IPS-18c (cell line): ENCODE measurements at regions not wholly inside any gene's neighbourhood (a gene's known extent, or its start where the extent isn't known, plus 50 kb on each side); places are given as distances from the start of the nearest gene placed in this dataset.
"Not testable (repeated sequence)": the region's sequence is repeated elsewhere in the genome, so short reads cannot be mapped to it uniquely, and the experiment has no call there.

Source experiments
- H3K4me3 ChIP-seq: 2 replicates; pipeline ENCODE4 v1.7.0; 2013; ENCODE audit warnings: low read depth, mild to moderate bottlenecking, low read length, moderate library complexity; ENCODE audit not compliant: insufficient read depth
- H3K9me3 ChIP-seq: one replicate; pipeline ENCODE4 v1.6.1; 2013; ENCODE audit warnings: mild to moderate bottlenecking, low read length, moderate library complexity; ENCODE audit not compliant: control insufficient read depth, insufficient read depth

DNA sequence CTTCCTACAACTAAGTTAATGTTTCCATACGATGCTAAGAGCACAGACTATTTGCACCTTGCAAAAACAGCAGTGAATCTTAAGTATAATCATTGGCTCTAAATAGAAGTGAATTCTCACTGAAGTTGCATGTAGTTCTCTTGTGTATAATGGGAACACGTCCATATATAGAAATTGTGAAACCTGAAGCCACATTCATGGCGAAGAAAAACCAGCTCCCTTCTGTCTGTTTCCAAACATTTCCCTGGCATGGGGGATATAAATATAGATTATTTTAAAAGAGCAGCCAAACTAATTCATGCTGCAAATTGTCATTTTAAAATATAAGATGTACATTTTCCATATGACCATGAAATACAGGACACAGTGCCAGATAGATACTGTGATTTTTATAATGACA, 71.1 kb downstream of the TRAM1L1 start:
- Histone ChIP-seq H3K4me3 (no peak overlapping the region), H3K9me3 (no peaks in the 10 kb centered on the region)

DNA sequence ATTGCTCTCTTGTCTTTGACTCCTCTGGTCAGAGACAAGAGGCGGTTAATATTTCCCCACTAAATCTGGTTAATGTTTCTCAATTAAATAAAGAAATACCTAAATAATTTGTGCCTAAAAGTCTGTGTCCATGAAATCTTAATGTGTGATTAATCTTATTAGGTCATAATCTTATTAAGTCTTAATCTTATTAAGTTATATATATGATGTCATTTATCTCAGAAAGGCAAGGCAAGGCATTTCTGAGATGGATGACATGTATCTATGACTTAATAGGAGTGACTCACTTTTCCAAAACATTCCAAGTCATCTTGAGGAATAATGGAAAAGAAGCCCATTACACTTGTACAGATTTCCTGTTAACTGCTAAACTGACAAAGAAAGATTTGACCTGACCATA, 74.7 kb downstream of the TRAM1L1 start:
- H3K9me3 ChIP-seq: no peaks in the 10 kb centered on the region
- H3K4me3 ChIP-seq: no peak overlapping the region

DNA sequence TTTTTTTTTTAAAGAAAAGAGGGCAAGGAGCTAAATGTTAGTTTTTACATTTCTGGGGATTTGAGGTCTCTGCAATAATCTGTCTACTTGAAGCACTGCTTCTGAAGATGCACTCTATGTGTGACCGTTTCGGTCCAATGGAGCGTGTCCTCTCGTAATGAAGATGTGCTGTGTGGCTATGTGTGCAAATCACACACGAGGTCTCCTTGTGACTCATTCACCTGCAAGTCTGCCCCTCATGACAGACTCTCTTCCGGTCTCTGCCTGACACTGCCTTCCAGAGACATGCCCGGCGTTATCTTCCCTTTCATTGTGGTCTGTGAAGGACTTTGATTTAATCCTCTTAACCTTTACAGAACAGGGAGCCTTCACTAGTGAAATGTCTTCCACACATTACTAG, 84.3 kb downstream of the TRAM1L1 start:
- H3K9me3 ChIP-seq: no peaks in the 10 kb centered on the region
- H3K4me3 ChIP-seq: no peak overlapping the region

DNA sequence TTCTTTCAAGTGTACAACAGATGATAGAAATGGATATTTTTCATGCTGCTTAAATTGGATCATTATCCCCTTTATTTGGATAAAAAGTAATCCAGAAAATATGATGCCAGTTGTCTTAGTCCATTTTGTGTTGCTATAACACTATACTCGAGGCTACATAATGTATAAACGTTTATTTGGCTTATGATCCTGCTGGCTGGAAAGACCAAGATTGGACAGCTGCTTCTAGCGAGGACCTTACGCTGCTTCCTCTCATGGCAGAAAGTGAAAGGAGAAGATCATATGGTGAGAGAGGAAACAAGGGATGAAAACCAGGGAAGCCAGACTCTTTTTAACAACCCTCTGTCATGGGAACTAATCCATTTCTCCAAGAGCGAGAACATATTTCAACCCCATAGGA, 102.7 kb downstream of the TRAM1L1 start:
- H3K9me3 ChIP-seq: no peaks in the 10 kb centered on the region
- H3K4me3 ChIP-seq: no peak overlapping the region

DNA sequence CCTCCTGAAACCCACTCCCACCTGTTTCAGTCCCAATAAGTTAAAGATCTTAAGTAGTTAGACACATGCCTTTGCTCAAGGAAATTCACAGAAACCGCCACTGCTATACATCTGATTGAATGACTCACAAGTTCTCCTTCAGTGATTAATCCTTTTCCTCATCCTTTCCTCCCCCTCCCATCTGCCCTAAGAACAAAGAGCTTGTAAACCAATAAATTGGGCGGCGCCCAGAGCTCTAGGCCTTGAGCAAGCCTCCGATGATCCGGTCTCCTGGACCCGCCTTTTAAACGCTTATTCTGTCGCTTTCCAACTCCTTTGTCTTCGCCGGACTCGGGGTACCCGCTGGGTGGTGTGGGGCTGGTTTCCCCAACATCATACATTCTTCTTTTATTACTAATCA, 104.9 kb downstream of the TRAM1L1 start:
- H3K9me3 ChIP-seq, H3K4me3 ChIP-seq: not testable (repeated sequence)

DNA sequence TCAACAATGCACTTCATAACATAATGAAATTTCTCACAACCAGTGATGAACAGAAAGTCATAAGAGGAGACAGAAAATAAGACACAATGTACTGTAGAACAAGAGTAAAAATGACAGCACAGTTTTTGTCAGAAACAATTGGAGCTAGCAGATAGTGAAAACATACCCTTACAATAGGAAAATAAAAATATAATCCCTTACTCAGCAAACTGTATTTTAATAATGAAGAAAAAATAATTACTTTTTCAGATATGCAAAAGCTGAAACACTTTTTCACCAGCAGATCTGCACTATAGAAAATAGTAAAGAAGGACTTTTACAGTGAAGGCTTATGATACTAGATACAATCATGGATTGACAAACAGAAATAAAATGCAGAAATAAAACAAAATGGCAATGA, 126.3 kb downstream of the TRAM1L1 start:
- H3K4me3 ChIP-seq: no peak overlapping the region

DNA sequence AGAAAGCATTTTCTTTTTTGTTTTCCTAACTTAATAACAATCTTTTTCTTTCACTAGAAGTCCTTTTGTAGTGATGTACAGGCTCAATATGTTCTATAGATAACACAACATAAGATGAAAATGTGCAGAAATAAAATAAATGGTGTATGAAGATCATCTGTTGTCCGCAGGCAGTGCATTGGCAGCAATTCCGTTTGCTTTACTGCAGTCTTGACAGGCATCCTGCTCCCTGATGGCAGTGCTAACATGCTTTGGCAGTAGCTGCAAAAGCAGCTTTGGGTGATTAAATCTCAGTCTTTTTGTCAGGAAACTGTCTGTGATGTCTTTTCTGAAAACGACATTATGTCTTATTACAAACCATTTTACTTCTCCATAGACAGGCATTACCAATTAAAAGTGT, 131.4 kb downstream of the TRAM1L1 start:
- Histone ChIP-seq H3K4me3 (no peak overlapping the region), H3K9me3 (no peaks in the 10 kb centered on the region)

More for the DNA sequence above, 126.3 kb downstream of the TRAM1L1 start:
- H3K9me3 ChIP-seq: no peaks in the 10 kb centered on the region

DNA sequence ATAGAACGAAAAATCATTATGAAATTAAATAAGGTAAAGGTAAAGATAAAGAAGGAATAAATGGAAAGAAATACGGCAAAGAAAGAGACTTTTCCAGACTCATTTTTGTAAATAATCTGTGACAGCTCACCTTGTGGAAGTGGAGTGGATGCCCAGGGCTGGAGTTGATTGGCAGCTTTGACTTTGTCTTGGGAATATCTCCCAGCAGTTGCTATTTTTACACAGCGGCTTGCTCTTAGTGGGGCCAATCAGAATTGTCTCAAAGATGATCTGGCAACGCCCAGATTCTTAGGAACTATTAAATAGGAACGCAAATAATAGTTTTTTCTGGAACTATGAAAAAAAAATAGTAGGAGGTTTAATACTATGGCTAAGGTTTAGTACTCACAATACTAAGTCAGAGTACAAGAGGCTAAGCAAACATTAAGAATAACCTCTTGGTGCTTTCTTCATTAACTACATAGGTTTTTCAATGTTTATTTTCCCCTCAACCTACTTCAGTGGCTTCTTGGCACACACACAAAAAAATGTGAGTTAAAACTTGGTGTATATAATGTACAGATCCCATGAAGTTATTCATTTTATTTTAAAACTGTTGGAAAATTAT, 132.7 kb downstream of the TRAM1L1 start:
- H3K9me3 ChIP-seq: no peaks in the 10 kb centered on the region
- H3K4me3 ChIP-seq: no peak overlapping the region

DNA sequence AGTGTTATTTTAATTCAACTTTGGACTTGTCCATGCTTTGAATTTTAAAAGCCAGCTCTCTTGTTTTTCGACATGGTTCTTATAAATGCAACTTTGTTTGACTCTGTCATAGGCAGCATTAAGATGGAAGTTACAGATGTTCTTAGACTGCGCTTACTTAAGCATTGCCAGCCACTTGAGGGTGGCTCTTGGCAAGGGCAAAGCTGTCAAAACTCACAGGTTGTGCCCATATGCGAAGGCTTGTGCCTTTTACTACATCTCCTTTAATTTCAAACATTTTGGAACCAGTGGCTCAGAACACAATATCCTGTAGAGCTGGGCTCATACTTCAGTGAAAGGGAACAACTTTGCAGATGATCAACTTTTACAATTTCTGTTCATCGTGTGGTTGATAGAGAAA, 135.5 kb downstream of the TRAM1L1 start:
- Histone ChIP-seq H3K4me3 (no peak overlapping the region), H3K9me3 (no peaks in the 10 kb centered on the region)

DNA sequence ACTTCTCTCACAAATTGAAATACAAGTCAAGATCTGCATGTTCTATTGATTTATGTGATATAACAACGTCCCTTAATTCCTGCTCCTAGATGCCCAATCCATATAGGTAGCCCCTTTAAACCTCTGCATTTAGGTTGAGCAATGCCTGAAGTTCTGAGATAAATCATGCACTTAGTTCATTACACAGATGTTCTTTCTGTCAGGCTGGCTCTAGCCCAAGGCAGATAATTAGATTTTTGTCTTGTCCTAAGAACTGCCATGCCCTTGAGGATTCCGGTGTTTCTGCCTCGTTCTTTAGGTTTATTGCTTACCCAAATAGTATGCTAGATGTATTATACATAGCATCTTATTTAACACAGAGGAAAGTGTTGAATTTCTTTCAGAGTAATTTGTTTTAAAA, 143.1 kb downstream of the TRAM1L1 start:
- H3K4me3 ChIP-seq: no peak overlapping the region
- H3K9me3 ChIP-seq: no peaks in the 10 kb centered on the region

DNA sequence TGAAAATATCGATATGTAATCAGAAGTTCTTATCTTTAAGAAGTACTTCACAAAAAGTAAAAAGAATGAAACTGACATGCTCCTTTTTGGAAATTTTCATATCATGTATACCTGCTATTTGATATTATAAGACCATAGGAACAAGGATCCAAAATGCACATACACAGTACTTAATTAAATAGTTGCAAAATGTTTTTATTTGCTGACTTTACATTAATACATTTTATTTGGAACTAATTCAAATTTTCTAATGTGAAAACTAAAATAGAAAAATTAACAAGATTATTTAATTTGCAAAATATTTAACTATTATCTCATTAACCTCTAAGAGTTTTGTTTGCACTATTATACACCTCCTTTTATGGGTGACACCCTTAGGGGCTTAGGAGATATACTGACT, 155.0 kb downstream of the TRAM1L1 start:
- H3K9me3 ChIP-seq: no peaks in the 10 kb centered on the region
- no peak overlapping the region for H3K4me3 ChIP-seq

DNA sequence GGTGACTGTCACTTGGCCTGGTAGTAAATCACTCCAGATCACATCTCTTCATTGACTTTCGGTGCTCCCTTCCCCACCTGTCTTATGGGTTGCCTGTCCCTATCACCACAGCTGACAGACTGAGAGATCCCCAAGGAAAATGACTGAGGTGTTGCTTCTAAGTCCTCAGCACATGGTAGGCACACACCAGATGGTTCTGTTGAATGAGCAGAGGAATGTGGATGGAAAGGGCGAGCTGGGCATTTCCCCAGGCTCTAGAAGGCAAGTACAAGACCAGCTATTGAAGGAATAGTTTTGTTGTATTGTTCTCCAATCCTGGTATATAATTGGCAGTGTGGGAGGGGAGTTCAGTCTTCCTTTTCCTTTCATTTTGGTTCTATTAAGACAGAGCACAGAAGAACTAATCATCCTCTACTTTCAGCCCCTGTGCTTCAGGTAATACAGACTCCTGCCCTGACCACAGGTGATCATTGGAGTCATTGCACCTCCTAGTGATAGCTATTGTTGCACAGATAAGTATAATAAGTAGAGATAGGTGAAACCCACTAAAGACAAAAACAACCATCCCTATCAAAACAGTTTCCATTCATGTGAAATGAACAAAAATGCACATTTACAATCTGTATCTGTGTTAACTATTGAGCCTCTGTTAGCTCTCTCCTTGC, 158.6 kb downstream of the TRAM1L1 start:
- H3K9me3 ChIP-seq: no peaks in the 10 kb centered on the region
- no peak overlapping the region for H3K4me3 ChIP-seq

DNA sequence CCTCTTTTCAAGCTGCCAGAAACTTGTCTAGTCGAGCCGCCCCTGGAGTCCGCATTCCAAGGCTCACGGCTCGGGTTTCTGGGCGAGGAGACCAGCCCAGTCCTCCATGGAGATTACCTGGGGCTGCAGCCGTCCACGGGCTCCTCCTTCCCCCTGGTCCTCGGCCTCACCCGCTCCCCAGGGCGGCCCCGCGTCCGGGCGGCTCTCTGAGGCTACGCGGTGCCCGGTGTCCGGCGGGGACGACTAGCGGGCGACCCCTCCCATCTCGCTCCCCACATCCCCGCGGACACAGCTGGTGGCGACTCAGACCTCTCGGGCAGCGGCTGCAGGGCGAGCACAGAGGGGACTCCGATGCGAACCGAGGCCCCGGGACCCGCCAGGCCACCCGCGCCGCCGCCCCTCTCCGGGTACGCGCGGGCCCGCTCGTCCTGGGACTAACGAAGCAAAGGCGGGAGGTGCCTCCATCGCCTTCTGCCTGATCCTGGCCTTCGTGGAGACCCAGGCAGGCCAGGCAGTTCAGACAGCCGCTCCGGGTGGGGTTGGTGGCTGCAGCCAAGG, 159.4 kb downstream of the TRAM1L1 start:
- Histone ChIP-seq H3K9me3 (no peaks in the 10 kb centered on the region), H3K4me3 (peak overlapping the region; percentile 64)

DNA sequence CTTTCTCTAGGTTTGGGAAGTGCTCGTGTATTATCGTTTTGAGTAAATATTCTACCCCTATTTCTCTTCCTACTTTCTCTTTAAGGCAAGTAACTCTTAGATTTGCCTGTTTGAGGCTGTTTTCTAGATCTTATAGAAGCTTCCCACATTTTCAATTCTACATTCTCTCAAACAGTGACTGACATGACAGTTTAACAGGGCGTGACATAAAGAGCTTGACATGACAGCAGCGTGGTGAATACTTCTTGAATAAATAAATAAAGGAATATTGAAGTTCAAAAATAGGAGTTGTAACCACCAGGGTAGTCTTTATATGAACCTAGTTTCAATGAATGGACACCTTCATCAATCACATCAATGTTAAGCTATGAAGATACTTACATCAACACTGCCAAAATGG, 162.0 kb downstream of the TRAM1L1 start:
- Histone ChIP-seq H3K9me3 (peaks cover 3% of the 10 kb centered on the region), H3K4me3 (no peak overlapping the region)

DNA sequence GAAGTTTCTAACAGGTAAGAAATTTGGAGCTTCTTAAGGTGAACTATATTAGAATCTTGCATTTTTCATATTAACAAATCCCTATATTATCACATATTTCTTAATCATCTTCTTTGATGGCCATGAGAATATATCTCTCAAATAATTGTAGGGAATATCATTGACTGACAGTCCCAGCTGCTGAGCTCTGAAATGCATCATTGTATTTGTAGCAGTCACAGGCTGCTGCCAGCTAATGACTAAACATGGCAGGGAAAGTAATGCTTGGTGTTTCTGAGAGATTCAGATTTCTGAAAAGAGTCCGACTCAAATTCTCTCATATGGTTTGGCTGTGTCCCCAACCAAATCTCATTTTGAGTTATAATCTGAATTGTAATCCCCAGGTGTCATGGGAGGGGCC, 171.9 kb downstream of the TRAM1L1 start:
- Histone ChIP-seq H3K4me3 (no peak overlapping the region), H3K9me3 (no peaks in the 10 kb centered on the region)

DNA sequence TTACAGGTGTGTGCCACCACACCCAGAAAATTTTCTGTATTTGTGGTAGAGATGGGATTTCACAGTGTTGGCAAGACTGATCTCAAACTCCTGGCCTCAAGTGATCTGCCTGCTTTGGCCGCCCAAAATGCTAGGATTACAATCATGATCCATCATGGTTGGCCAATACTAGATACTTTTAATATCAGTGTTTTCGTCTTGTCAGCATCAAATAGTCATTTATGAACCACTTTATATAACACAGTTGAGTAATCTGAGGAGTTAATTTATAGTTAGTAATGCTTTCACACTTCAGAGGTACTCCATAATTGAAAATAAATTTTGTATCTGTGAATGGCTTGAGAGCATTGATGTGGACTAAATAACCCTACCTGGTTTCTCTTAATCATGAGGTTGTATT, 178.6 kb downstream of the TRAM1L1 start:
- H3K9me3 ChIP-seq: no peaks in the 10 kb centered on the region
- H3K4me3 ChIP-seq: no peak overlapping the region

DNA sequence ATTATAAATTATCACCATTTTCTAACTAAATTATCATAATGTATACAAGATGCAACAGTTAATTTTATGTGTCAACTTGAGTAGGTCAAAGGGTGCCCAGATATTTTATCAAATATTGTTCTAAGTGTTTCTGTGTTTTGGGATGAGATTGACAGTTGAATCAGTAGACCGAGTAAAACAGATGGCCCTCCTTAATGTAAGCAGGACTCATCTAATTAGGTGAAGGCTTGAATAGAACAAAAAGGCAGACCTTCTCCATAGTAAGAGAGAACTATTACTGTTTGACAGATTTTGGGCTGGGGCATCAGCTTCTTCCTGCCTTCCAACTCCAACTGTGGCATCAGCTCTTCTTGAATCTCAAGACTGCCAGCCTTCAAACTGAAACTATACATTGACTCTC, 185.8 kb downstream of the TRAM1L1 start:
- no peak overlapping the region for H3K4me3 ChIP-seq
- H3K9me3 ChIP-seq: no peaks in the 10 kb centered on the region

DNA sequence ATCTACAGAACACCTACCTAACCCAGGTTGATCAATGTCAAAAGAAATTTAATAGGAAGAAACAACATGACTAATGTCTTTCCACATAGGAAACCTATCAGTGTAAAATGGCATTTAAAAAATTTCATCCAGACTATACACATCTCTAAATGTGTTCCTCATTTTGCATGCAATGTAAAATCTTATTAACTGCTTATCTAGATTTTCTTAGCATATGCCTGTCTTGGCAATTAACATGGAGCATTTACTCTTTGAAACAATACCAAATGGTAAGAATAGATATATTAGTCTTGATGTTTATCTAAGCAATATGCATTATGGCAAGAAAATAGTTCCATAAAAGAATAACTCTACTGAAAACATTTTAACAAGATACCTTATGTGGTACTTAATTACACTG, 199.8 kb downstream of the TRAM1L1 start:
- Histone ChIP-seq H3K4me3 (no peak overlapping the region), H3K9me3 (no peaks in the 10 kb centered on the region)

DNA sequence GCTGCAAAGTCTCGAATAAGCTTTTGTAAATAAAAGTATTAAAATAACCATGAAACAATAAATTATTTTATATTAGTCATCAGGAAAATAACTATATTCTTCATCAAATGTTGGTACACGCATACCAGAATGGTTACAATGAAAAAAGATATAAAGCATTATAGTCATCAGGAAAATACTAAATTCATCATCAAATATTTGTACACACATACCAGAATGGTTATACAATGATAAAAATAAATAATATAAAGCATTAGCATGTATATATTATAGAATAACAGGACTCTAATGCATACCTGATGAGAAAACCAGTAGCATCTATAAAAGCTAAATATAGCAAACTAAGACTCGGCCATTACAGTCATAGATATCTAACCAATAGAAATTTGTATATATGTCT, 202.9 kb downstream of the TRAM1L1 start:
- no peaks in the 10 kb centered on the region for H3K9me3 ChIP-seq
- no peak overlapping the region for H3K4me3 ChIP-seq
